DMS153 treated with DMSO at 0.1 percent for 48 hours (cell line): ENCODE measurements at regions not wholly inside any gene's neighbourhood (a gene's known extent, or its start where the extent isn't known, plus 50 kb on each side); places are given as distances from the start of the nearest gene placed in this dataset.

Experiments
- DNase-seq: peaks from one replicate; lab custom pipeline; 2025; ENCODE audit not compliant: unreplicated experiment; lab: John Stamatoyannopoulos, UW

DNA sequence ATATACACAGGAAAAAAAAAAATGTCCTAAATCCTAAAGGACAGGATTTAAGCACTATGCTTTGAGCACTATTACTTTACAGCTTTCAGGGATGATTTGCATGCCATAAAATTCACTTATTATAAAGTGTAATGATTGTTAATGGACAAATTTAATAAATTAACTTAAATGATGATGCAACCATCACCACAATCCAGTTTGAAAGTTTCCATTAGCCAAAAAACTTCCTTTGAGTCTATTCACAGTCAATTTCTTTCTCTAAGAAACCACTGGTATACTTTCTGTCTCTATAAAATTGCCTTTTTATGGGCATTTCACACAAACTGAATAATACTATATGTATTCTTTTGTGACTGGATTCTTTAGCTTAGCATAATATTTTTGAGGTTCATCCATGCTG lies 111.1 kb upstream of the RIOK3 start:
- DNase-seq: no peak

- DNase-seq: no peak
Observed at GRCh38 chr18:23342506-23342905, 110.6 kb upstream of the RIOK3 start.

DNA sequence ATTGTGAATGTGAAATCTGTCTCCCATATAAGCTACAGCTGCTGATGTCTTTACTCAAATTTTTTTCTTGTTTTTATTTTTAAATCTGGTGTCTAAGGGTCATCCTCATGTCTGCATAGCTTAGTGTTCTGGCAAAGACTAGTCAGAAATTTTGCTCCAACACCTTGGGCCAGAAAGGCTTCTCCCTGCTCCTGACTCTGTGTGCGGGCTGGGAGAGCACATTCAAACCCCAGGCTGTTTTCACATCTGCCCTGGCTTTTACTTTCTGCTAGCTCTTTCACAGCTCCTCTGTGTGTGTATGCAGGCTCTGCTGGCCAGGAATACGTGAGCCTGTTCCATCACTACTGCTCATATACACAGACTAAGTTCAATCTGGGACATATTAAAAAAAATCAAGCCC lies 102.9 kb upstream of the RIOK3 start:
- DNase-seq: no peak

DNA sequence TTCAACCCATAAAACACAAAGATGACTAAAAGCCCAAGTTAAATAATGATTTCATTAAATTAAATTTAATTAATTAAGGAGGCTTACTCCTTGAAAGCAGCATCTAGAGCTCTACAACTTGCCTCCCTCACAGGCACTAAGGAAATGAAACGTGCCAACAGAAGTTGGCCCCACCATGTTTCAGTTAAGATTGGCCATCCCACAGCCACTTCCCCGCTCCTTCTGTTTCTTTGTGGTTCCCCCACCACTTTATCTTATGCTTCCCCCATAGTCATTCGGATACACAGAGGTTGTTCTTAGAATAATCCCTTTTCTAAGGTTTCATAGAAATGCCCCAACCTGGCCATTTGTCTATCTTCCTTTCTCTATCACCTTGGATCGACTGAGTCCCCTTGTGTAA lies 101.6 kb upstream of the RIOK3 start:
- DNase-seq: no peak

DNA sequence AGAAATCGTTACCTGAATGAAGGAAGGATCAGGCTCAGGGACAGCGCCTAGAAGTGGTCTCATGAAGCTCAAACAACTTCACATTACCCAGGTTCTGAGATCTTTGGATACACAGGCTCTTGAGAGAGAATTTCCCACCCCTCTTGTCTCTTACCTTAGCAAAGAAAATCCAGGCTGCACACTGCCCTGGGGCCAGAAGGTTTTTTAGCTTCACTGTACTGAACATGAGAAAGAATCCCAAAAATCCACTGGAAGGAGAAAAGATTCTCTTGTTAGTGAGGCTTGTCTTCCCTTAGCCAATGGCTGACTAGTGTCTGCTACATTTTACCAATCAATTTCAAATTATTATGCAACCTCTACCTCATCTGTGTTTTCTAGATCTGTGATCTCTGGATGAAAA lies 101.0 kb upstream of the RIOK3 start:
- no peak for DNase-seq

GRCh38 chr18:23353459-23353858 lies 99.6 kb upstream of the RIOK3 start:
- no peak for DNase-seq

- DNase-seq: no peak
Observed at GRCh38 chr18:23354625-23355024, 98.5 kb upstream of the RIOK3 start.

DNA sequence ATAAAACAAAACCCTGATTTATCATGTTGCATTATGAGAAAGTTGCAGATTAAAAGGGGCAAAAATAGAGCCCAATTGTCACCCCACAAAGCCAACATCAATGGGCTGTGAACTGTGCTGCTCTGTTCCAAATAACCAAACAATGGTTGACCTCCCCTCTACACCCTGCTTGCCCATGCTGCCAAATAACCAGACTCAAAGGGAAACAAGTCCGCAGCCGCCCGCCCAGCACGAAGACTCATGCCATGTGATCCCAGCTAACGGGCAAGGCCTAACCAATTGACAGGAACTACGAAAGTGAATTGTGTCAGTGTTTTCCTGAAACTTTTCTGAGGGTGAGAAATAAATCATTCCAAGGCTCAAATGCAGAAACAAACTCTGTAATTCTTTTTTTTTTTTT lies 97.9 kb upstream of the RIOK3 start:
- no peak for DNase-seq

GRCh38 chr18:23356424-23356823 lies 96.7 kb upstream of the RIOK3 start:
- no peak for DNase-seq

DNA sequence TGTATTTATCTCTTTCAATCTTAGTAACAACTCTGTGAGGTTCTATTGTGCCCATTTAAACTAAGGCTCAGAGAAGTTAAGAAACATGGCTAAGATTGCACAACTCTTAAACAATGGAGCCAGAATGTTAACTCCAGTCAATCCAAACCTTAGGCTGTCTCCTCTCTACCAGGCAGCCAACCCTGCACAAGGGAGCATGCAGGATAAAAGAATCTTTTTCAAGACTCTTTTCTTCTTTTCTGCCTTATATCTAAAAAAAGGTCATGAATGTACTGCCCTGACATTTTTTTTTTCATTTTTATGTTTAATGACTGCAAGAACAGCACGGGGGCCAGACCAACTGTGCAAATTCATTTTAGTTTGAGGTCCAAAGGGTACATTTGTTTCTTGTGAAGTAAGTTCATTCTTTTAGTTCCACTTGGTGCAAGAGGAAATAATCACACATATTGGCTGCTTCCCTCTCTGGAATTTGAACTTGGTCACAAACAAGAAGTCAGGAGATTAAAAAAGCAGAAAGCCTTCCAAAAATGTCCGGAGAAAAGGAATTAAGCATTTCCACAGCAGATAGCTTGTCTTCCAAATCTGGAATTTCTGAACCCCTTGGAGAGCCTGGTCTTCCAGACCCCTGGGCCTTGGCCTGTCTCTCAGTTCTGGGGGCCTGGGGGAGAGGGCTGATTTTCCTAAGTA lies 96.0 kb upstream of the RIOK3 start:
- no peak for DNase-seq

DNA sequence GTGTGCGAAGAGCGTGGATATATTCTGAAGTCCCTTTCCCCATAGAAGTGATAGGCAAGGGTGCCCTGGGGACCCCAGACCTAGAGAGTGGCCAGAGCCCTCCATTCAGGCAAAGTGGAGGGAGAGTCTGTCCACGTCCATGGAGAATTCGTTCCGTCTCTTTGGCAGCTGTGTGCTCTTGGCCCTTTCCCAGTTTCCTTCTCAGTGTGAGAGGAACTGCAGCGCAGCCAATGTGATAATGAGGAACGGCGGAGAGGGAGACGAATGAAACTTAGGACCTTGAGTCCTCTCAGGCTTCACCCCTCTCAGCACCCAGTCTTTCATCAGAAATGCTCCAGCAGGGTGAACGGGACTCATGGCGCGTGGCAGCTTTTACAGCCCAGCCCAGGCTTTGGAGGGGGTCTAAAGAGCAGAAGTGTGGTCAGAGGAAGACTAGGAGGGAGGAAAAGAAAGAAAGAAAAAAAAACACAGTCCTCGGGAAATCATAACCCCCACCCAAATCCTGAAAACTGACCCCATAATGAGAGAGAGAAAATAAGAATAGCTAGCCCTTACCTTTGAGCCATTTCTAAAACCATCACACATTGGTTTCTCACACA lies 95.0 kb upstream of the RIOK3 start:
- no peak for DNase-seq

- DNase-seq: no peak
Observed at GRCh38 chr18:23359421-23359820, 93.7 kb upstream of the RIOK3 start.

- DNase-seq: no peak
Observed at GRCh38 chr18:23363865-23364570, 89.1 kb upstream of the RIOK3 start.

DNA sequence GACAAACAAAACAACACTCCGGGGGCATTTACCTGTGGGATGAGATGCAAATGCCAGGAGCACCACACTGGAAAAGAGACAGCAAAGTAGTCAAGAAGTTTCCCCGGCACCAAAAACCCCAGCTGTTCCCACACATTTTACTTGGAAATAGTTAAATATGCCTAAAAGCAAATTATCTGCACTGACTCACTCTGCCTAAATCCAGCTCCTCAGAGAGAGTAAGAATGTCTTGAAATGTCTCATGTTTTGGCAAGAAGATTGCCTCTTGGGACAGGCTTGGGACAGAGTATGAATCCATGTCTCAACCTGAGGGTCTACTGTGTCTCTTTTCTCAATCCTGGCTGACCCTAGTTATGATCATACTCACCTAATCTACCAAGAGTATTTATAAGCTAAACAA lies 87.5 kb upstream of the RIOK3 start:
- no peak for DNase-seq

GRCh38 chr18:23369266-23369665 lies 83.8 kb upstream of the RIOK3 start:
- DNase-seq: no peak

DNA sequence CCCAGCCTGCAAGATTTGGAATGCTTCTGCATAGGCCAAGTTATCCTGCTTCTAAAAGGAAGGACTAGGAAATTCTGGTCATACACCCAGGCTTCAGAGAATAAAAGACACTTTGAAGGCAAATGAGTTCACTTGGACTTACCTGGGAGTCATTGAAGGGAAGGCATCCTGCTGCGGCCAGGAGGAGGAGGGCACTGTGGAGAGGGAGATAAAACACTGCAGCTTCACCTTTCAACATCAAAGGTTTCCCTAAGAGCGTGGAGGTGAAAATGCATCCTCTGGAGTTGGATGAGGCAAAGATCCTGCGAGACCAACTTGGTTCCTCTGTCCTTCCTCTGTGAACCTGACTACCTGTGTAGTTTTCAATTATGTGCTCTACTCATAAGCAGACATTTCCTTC lies 79.5 kb upstream of the RIOK3 start:
- DNase-seq: no peak

DNA sequence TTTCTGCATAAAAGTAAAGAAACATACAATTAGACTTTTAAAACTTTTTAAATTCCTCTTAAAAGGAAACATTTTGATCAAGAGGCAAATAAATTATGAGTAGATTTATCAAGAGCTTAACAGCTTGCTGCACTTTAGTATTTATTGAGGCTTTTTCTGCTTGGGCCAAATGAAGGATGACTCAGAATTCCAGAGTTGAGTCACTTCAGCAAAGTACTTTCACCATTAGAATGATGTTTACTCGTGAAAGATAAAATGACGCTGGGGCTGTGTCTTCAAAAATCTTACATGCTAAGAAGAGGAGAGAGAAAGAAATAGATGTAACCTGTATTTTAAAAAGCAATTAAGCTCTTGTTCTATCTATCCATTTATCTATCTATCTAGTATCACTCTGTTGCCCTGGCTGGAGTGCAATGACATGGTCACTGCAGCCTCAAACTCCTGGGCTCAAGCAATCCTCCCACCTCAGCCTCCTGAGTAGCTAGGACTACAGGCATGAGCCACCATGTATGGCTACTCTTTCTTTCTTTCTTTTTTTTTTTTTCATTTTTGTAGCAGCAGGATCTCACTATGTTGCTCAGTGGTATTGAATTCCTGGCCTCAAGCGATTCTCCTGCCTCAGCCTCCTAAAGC lies 75.3 kb upstream of the RIOK3 start:
- no peak for DNase-seq

- no peak for DNase-seq
Observed at GRCh38 chr18:23378302-23378686, 74.8 kb upstream of the RIOK3 start.

DNA sequence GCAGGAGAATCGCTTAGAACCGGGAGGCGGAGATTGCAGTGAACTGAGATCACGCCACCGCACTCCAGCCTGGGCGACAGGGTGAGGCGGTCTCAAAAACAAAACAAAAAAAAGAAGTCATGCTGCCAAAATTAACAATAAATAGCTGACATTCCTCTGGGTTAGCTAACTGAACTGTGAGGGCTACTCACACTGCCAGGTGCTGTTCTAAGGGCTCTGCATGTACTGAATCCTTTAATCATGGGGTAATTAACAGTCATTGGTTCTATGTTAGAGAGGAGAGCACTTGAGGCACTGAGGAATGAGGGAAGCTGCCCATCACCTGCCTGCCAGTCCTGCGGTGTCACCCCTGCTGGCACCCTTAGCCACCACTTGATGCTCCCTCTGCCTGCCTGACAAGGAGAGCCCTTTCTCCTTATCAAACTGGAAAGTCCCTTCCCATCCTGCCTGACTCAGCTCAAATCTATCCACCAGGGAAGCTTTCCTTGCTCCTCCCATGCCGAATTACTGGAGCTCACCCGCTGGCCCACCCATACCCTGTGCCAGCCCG lies 73.0 kb upstream of the RIOK3 start:
- DNase-seq: no peak

GRCh38 chr18:23380817-23381216 lies 72.3 kb upstream of the RIOK3 start:
- no peak for DNase-seq

DNA sequence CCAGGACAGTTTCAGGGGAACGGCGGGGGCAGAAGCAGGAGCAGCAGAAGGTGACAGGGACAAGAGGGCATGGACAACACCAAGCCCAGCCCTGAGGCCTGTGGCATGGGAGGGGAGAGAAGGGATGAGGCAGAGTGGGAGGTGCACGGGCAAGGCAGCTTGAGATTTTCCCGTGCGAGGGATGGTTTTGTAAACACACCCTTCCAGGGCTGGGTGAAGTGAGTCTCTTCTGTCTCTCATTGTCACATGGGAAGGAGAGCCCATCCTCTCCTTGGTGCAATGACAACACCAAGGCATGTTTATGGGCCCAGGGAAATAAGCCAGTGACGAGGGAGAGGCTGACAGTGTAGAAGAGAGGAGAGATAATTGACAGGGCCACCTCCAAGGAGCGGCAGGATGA lies 69.6 kb upstream of the RIOK3 start:
- no peak for DNase-seq
